ENCODE measurements at regions not wholly inside any gene's neighbourhood (a gene's known extent, or its start where the extent isn't known, plus 50 kb on each side); places are given as distances from the start of the nearest gene placed in this dataset.

- no peak for DNase-seq (ENCODE audit: low read depth)
These were observed 419.6 kb downstream of the MED13L start for GRCh38 chr12:115857923-115858322.

GRCh38 chr12:115857160-115857920 is 420.2 kb downstream of the MED13L start:
- no peak for DNase-seq (ENCODE audit: low read depth)

GRCh38 chr12:115852054-115852453 is 425.4 kb downstream of the MED13L start:
- DNase-seq (ENCODE audit: low read depth) = no peak

- DNase-seq (ENCODE audit: low read depth) = no peak
These were observed 426.5 kb downstream of the MED13L start for GRCh38 chr12:115850957-115851356.

GRCh38 chr12:115849262-115849943 is 428.1 kb downstream of the MED13L start:
- no peak for DNase-seq (ENCODE audit: low read depth)

GRCh38 chr12:115847398-115847797 is 430.1 kb downstream of the MED13L start:
- DNase-seq (ENCODE audit: low read depth) = no peak

GRCh38 chr12:115846516-115846915 is 431.0 kb downstream of the MED13L start:
- no peak for DNase-seq (ENCODE audit: low read depth)

GRCh38 chr12:115840159-115840558 is 437.3 kb downstream of the MED13L start:
- no peak for DNase-seq (ENCODE audit: low read depth)

GRCh38 chr12:115838952-115839351 is 438.5 kb downstream of the MED13L start:
- no peak for DNase-seq (ENCODE audit: low read depth)

GRCh38 chr12:115837220-115837619 is 440.3 kb downstream of the MED13L start:
- no peak for DNase-seq (ENCODE audit: low read depth)

- DNase-seq (ENCODE audit: low read depth) = no peak
These were observed 442.0 kb downstream of the MED13L start for GRCh38 chr12:115835445-115835844.

GRCh38 chr12:115833704-115834103 is 443.8 kb downstream of the MED13L start:
- no peak for DNase-seq (ENCODE audit: low read depth)

GRCh38 chr12:115830633-115831032 is 446.9 kb downstream of the MED13L start:
- DNase-seq (ENCODE audit: low read depth) = no peak

- DNase-seq (ENCODE audit: low read depth) = no peak
These were observed 447.4 kb downstream of the MED13L start for GRCh38 chr12:115830070-115830469.

GRCh38 chr12:115828168-115828567 is 449.3 kb downstream of the MED13L start:
- no peak for DNase-seq (ENCODE audit: low read depth)

GRCh38 chr12:115824936-115825602 is 452.4 kb downstream of the MED13L start:
- DNase-seq (ENCODE audit: low read depth) = no peak

- DNase-seq (ENCODE audit: low read depth) = no peak
These were observed 453.9 kb downstream of the MED13L start for GRCh38 chr12:115823635-115824034.

GRCh38 chr12:115820656-115821055 is 456.8 kb downstream of the MED13L start:
- no peak for DNase-seq (ENCODE audit: low read depth)

- no peak for DNase-seq (ENCODE audit: low read depth)
These were observed 458.5 kb downstream of the MED13L start for GRCh38 chr12:115818973-115819372.

- no peak for DNase-seq (ENCODE audit: low read depth)
These were observed 460.1 kb downstream of the MED13L start for GRCh38 chr12:115817389-115817788.

- DNase-seq (ENCODE audit: low read depth) = no peak
These were observed 461.6 kb downstream of the MED13L start for GRCh38 chr12:115815924-115816323.

- no peak for DNase-seq (ENCODE audit: low read depth)
These were observed 464.2 kb downstream of the MED13L start for GRCh38 chr12:115813256-115813655.

- DNase-seq (ENCODE audit: low read depth) = no peak
These were observed 465.6 kb downstream of the MED13L start for GRCh38 chr12:115811929-115812328.
